GM12873 (cell line): ENCODE measurements at regions not wholly inside any gene's neighbourhood (a gene's known extent, or its start where the extent isn't known, plus 50 kb on each side); places are given as distances from the start of the nearest gene placed in this dataset.

ENCODE experiments used
- TF ChIP-seq, protein P1 (sequence below): IDR thresholded peaks from 2 replicates; pipeline ENCODE4 v1.5.1; 2012; ENCODE audit warnings: low read depth, mild to moderate bottlenecking, moderate library complexity, low read length, control low read depth; ENCODE audit not compliant: insufficient read depth; ENCODE audit errors: missing control alignments

DNA sequence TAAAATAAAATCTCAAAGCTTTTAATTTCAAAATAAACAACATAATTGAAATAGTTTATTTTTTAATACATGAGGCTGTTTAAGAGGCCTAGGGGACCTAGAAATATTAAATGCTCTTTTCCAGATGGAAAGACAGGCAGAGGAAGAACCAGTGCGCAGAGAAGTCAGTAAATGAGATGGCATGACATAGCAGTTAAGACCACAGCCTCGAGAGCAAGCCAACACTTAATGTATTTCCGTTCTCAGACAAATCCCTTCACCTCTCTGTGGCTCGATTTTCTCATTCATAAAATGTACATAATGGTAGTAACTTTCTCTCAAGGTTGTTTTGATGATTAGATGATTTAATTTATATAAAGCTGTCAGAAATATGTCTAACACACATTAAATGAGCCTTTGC, 405.1 kb upstream of the CWC22 start:
- TF ChIP-seq, protein P1, sequence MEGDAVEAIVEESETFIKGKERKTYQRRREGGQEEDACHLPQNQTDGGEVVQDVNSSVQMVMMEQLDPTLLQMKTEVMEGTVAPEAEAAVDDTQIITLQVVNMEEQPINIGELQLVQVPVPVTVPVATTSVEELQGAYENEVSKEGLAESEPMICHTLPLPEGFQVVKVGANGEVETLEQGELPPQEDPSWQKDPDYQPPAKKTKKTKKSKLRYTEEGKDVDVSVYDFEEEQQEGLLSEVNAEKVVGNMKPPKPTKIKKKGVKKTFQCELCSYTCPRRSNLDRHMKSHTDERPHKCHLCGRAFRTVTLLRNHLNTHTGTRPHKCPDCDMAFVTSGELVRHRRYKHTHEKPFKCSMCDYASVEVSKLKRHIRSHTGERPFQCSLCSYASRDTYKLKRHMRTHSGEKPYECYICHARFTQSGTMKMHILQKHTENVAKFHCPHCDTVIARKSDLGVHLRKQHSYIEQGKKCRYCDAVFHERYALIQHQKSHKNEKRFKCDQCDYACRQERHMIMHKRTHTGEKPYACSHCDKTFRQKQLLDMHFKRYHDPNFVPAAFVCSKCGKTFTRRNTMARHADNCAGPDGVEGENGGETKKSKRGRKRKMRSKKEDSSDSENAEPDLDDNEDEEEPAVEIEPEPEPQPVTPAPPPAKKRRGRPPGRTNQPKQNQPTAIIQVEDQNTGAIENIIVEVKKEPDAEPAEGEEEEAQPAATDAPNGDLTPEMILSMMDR = no peak

DNA sequence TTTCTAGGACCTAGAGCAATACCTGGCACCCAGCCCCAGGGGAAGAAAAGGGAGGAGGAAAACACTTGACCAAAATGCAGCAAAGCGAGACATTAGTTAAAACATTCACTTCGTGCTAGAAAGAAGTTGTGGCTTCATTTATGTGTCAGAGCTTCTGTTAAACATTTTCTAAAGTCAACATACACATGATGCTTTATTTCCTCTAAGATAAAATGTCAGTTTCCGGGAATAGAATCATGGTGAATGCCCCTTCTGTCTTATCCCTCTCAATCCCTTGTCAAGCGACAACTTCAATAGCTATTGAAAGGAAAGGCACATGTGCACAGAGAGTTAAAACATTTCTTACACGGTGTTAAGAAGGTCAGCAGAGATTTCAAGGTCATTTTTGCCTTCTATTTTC, 404.6 kb upstream of the CWC22 start:
- TF ChIP-seq, protein P1 = no peak

DNA sequence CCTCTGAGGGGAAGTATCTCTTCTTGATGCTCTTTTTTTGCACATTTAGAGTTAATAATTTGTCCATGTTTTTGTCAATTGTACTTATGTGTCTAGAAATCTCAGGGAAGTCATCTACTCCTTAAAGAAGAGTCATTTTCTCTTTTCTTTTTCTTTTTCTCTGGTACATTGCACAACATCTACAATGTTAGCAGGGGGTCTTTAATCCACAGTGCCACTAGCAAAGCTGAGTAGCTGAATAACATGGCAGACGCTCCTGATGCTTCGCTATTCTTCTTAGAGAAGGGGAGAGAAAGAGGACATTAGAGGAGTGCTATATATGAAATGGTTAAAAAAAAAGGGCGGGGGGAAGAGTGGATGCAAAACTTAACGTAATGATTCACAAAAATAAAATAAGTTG, 399.6 kb upstream of the CWC22 start:
- TF ChIP-seq, protein P1 = no peak

DNA sequence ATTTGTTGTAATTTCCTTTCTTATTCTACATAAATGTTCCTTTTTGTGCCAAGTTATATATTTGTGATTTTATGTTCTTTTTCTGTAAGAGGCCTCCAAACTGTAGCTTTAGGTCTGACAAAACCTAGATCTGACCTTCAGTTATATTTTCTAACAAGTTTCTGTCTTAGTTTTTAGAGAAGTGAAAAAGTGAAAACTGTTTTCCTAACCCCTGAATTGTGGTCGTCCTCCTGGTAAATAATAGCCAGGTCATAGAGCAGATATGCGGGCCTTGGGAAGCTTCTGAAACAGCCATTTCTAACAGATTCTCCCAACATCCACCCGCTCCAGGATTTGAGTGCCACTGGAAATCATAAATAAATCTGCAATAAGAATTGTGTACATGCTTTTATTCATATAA, 398.4 kb upstream of the CWC22 start:
- TF ChIP-seq, protein P1 = no peak

DNA sequence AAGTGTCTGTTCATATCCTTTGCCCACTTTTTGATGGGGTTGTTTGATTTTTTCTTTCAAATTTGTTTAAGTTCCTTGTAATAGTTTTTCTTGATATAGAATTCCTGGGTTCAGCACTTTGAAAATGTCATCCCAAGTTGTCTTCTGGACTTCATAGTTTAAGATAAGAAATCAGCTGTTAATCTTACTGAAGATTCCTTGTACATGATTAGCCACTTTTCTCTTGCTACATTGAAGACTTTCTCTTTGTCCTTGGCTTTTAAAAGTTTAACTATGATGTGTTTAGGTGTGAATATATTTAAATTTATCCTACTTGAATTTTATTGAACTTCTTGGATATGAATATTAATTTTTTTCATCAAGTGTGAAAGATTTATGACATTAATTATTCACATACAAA, 387.2 kb upstream of the CWC22 start:
- TF ChIP-seq, protein P1 = no peak

DNA sequence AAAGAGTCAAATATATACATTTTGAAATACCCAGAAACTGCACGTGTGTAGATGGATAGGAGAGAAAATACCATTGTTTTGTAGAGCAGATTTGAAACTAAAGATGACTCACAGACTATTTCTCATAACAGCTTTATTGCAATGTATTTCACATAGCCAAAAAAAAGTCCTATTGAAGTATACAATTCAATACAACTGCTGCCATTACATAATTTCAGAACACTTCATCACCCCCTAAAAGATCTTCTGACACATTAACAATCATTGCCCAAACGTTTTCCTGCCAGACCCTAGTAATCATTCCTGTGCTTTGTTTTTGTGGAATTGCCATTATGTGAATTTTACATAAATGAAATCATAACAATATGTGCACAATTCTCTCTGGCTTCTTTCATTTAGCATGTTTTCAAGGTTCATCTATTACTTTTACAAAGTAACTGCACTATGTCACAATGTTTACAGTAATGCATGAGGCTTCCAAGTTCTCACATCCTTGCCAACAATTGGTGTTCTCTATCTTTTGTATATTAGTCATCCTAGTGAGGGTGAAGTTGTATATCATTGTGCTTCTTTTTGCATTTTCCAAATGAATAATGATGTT, 378.6 kb upstream of the CWC22 start:
- TF ChIP-seq, protein P1 = no peak

DNA sequence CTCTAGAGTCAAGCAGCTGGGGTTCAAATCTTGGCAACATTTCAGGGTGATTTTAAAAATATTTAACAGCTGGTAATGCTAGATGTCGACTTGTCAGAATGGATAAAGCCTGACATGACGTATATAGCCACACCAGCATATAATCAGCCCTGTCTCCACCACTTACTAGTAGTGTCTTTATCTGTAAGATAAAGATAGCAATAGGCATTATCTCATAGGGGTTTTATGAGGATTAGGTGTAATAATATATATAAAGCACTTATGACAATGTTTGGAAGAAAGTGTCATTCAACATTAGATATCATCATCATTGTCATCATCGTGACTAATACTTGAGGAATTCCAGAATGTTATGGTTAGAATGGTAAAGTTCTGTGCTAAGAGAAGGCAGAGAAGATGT, 369.0 kb upstream of the CWC22 start:
- TF ChIP-seq, protein P1 = no peak
